ENCODE measurements at regions not wholly inside any gene's neighbourhood (a gene's known extent, or its start where the extent isn't known, plus 50 kb on each side); places are given as distances from the start of the nearest gene placed in this dataset.

DNA sequence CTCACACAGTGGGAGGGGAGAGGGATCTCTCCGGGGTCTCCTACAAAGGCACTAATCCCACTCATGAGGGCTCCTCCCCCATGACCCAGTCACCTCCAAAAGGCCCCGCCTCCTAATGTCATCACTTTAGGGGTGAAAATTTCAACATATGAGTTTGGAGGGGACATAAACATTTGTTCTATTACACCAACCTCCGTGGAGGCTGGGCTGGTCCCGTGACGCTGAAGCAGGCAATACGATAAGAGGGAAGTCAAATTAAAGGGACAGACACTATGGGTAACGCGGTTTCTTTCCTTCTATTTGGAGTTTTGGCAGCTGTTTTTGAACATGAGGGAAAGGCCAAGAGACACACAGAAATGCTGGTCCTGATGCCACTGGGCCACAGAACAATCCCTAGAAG lies 175.7 kb upstream of the VASH1 start:
- TF ChIP-seq, protein P1, sequence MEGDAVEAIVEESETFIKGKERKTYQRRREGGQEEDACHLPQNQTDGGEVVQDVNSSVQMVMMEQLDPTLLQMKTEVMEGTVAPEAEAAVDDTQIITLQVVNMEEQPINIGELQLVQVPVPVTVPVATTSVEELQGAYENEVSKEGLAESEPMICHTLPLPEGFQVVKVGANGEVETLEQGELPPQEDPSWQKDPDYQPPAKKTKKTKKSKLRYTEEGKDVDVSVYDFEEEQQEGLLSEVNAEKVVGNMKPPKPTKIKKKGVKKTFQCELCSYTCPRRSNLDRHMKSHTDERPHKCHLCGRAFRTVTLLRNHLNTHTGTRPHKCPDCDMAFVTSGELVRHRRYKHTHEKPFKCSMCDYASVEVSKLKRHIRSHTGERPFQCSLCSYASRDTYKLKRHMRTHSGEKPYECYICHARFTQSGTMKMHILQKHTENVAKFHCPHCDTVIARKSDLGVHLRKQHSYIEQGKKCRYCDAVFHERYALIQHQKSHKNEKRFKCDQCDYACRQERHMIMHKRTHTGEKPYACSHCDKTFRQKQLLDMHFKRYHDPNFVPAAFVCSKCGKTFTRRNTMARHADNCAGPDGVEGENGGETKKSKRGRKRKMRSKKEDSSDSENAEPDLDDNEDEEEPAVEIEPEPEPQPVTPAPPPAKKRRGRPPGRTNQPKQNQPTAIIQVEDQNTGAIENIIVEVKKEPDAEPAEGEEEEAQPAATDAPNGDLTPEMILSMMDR (IDR thresholded peaks at IDR 0.05): no peak
- TF ChIP-seq POLR2A (IDR thresholded peaks at IDR 0.05): no peak

Data from esophagus squamous epithelium (tissue), 4 donors.